Activated CD8-positive, alpha-beta memory T cell treated with anti-CD3 and anti-CD28 coated beads, Interleukin-2, amount 50 U/mL, for 48 hours (primary cell): ENCODE measurements at regions not wholly inside any gene's neighbourhood (a gene's known extent, or its start where the extent isn't known, plus 50 kb on each side); places are given as distances from the start of the nearest gene placed in this dataset.
A peak's percentile ranks its signal among the peaks of the same experiment; 100 is the strongest.

Experiments
- DNase-seq: peaks from one replicate; pipeline ENCODE4 v3.0.0-alpha.2; 2020

- no peak for DNase-seq
Observed at GRCh38 chr1:185645162-185645640, 89.0 kb upstream of the HMCN1 start.

- DNase-seq, result no peak
Observed at GRCh38 chr1:185644531-185644930, 89.7 kb upstream of the HMCN1 start.

DNA sequence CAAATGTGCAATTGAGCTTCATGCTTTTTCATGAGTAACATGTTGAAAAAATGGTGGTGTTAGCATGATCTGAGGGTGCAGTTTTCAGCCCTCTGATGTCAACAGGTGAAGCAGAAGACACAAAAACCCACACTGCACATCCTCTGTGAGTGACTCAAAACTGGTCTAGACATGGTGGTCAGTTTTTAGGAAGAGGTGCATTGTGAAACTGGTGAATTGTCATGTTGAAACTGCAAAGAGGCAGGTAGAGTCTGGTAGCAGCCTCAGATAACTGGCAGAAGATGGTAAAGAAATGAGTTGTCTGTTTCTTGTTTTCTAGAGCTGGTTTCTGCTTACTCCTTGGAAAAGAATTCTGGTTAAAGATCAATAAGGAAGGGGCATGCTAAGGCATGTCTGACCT is 97.3 kb upstream of the HMCN1 start:
- DNase-seq, result no peak

- DNase-seq, result no peak
Observed at GRCh38 chr1:185634704-185635103, 99.5 kb upstream of the HMCN1 start.

GRCh38 chr1:185632659-185633423 is 101.3 kb upstream of the HMCN1 start:
- DNase-seq, result no peak

DNA sequence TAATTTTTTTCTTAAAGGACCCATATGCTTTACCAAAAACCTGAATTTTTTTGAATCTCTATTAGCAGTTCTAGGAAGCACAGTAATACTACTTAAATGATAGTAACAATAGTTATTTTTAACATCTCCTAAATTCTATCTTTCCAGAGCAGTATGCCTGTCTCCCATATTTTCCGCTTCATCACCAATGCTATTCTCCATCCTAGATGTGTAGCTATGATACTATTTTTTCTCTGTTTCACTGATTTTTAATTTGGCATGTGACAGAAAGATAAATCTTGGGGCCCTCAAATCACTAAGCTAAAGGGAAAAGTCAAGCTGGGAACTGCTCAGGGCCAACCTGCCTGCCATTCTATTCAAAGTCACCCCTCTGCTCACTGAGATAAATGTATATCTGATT is 102.3 kb upstream of the HMCN1 start:
- DNase-seq, result no peak

GRCh38 chr1:185627761-185628501 is 106.3 kb upstream of the HMCN1 start:
- DNase-seq, result no peak

DNA sequence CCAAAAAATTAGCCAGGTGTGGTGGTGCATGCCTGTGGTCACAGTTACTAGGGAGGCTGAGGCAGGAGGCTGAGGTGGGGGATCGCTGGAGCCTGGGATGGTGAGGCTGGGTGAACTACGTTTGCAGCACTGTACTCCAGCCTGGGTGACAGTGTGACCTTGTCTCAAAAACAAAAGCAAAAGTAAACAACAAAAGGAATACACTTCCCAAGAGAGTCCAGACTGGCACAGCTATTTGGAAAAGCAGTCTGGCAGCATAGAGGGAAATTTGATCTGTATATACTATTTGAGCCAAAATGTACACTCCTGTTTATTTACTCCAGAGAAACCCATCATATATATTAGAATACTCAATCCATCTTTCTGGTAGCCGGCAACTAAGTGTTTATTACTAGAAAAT is 107.0 kb upstream of the HMCN1 start:
- no peak for DNase-seq

DNA sequence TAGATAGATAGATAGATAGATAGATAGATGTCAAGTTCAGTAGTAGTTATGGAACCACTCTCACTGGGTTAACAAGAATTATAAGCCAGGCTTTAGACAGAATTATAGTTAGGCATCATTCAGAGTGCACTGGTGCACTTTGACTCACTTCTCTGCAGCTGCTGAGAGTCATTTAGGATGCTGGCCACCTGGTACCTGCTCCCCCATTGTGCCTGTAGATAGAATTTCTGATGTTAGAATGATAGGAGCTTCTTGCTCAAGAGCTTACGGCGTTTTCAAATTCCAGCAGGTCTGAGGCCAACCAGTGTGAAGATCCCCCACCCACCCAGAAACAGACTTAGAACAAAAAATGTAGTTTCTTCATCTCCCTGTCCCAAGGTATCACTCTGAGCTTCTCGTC is 107.8 kb upstream of the HMCN1 start:
- no peak for DNase-seq

DNA sequence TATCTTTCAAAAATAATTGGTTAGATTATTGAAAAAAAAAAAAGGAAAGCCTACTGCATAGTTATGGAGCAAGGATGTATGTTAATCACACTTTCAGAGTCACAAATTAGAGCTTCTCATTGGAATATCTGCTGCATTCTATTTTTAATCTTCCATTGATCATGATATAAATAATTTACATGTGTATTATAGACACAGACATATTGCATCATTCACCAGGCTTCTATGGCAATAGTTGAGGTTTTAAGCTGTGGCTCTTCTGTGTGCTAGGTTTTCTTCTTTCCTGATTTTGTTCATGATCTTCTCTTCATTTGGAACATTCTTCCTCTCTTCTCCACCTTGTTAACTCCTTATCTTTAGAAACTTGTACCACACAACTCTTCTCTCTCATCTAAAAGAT is 123.2 kb upstream of the HMCN1 start:
- DNase-seq, result no peak

- no peak for DNase-seq
Observed at GRCh38 chr1:185608177-185608576, 126.0 kb upstream of the HMCN1 start.

- DNase-seq, result no peak
Observed at GRCh38 chr1:185603158-185603557, 131.0 kb upstream of the HMCN1 start.

DNA sequence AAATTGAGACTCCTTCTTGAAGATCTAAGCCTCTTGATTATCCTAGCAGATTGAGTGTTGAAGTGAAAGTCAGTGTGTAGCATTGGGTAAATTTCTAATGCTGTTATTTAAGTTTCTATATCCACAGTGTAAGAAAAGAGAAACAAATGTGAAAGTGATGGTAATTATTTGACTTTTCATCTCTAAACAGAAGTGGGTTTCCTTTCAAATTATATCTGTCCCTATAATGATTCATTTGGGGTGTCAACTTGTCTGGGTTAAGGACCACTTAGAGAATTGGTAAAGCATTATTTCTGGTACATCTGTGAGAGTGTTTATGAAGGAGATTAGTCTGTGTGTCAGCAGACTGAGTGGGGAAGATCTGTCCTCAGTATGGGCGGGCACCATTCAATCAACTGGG is 133.0 kb upstream of the HMCN1 start:
- no peak for DNase-seq

DNA sequence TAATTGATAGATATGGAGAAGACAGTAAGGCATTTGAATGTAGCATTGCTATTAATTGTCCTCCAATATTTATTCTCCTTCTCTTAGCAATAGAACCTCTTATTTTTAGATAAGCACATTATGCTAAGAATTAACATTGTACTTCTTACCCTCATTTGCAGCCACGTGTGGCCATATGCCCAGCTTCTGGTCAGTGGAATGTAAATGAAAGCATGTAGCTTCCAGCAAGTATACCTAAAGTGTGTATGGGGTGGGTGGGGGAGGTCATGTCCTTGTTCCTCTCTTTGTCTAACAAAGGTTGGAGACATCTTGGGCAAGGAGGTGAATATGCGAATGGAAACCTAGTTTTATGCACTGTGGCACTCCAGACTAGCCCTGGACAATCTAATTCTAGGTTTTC is 133.6 kb upstream of the HMCN1 start:
- no peak for DNase-seq

DNA sequence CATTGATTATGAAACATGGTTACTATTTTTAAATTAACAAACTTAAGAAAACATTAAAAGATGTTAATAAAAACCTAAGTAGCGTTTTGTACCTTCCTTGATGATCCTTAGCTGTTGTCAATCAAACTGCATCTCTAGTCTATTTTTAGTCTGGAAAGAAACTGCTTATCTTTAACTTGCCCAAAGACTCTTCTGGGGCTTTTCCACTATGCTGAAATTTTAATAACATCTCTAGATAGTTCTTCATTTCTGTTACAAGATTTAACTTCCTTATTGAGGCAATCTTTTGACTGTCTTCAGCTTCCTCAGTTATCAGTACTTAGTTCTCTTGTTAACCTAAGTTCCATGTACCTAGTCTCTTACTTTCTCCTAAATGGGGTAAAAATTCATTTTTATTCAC is 135.9 kb upstream of the HMCN1 start:
- DNase-seq, result no peak

GRCh38 chr1:185595835-185596667 is 138.1 kb upstream of the HMCN1 start:
- DNase-seq, result peak; percentile 54

DNA sequence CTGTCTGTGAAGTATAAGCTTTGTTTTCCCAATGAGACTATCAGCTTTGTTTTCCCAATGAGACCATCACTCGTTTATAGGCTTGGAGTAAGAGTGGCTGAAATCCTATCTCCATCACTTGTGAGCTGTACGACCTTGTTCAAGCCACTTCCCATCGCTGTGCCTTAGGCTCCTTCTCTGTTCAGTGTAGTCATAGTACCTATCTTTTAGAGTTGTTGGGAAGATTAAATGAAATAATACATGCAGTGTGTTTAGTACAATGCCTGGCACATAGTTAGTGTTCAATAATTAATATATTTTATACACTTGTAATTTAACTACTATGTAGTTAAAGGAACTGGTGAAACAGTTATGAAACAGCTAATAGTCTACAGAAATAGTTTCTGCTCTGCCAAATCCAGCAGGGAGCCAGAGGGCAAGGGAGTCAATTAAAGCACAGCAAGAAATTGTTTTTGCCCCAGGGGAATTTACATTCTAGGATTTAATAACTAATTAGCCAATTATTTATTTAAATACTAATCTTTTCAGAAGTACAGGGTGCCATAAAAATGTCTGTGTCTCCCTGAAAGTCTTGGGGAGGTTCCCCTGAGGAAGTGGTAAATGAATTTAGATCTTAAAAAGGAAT is 139.3 kb upstream of the HMCN1 start:
- no peak for DNase-seq

GRCh38 chr1:185593271-185593670 is 140.9 kb upstream of the HMCN1 start:
- DNase-seq, result no peak

DNA sequence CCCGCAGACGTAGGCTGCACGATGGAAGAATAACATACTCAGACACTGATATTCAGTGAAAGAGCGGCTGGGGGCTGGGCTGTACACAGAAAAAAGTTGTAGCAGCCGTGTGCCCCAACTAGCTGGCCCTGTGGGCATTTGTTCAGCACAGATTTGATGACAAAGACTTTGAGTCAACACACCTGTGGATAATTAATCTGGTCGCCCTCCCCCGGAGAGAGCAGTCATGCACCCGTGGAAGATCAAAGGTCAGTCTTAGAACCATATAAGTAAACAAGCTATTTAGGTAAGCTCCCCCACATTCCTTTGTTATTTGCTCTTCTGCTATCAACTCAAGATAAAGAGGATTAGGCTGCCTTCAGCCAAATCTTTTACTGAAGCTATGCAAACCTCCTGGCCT is 148.4 kb upstream of the HMCN1 start:
- DNase-seq, result no peak

GRCh38 chr1:185581961-185582725 is 152.0 kb upstream of the HMCN1 start:
- no peak for DNase-seq

DNA sequence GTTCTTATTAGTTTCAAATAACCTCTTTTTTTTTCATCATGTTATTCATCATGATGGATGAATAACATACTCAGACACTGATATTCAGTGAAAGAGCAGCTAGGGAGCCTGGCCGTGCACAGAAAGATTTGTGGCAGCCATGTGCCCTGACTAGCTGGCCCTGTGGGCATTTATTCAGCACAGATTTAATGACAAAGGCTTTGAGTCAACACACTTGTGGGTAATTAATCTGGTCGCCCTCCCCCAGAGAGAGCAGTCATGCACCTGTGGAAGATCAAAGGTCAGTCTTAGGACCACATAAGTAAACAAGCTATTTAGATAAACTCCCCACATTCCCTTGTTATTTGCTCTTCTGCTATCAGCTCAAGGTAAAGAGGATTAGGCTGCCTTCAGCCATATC is 153.2 kb upstream of the HMCN1 start:
- DNase-seq, result no peak

GRCh38 chr1:185578293-185578692 is 155.9 kb upstream of the HMCN1 start:
- DNase-seq, result no peak
